Immature natural killer cell (primary cell): ENCODE measurements at regions not wholly inside any gene's neighbourhood (a gene's known extent, or its start where the extent isn't known, plus 50 kb on each side); places are given as distances from the start of the nearest gene placed in this dataset.

Experiments
- DNase-seq, 3 donors: peaks; one replicate each; pipeline ENCODE4 v3.0.0; 2022; ENCODE audit warnings: mixed read lengths in 1 of 3
- H3K27ac Mint-ChIP-seq, 6 donors: one replicate each; pipeline ENCODE4 v1.8.0; 2020; ENCODE audit warnings: mixed read lengths in 6 of 6, mild to moderate bottlenecking in 5 of 6, inconsistent platforms in 4 of 6, moderate library complexity in 3 of 6
- H3K27me3 Mint-ChIP-seq, 3 donors: one replicate each; pipeline ENCODE4 v1.8.0; 2020 to 2021; ENCODE audit warnings: low read depth in 3 of 3, mild to moderate bottlenecking in 3 of 3, mixed read lengths in 3 of 3, moderate library complexity in 3 of 3, inconsistent platforms in 1 of 3
- H3K36me3 Mint-ChIP-seq, 3 donors: one replicate each; pipeline ENCODE4 v1.8.0; 2020; ENCODE audit warnings: mixed read lengths in 3 of 3, inconsistent platforms in 2 of 3, mild to moderate bottlenecking in 2 of 3
- H3K4me1 Mint-ChIP-seq, 2 donors: one replicate each; pipeline ENCODE4 v1.8.0; 2020; ENCODE audit warnings: inconsistent platforms in 2 of 2, mild to moderate bottlenecking in 2 of 2, mixed read lengths in 2 of 2, moderate library complexity in 1 of 2
- H3K4me3 Mint-ChIP-seq, 5 donors: one replicate each; pipeline ENCODE4 v1.8.0; 2020; ENCODE audit warnings: mild to moderate bottlenecking in 5 of 5, mixed read lengths in 5 of 5, inconsistent platforms in 3 of 5, moderate library complexity in 3 of 5
- H3K9me3 Mint-ChIP-seq, 6 donors: one replicate each; pipeline ENCODE4 v1.8.0; 2020; ENCODE audit warnings: mild to moderate bottlenecking in 6 of 6, mixed read lengths in 6 of 6, inconsistent platforms in 4 of 6, moderate library complexity in 3 of 6

- DNase-seq = no peak
- no peaks in the 10 kb centered on the region for H3K4me1 Mint-ChIP-seq
- no peaks in the 10 kb centered on the region for H3K36me3 Mint-ChIP-seq
- H3K9me3 Mint-ChIP-seq = peaks cover 0 to 3% (median 0%) of the 10 kb centered on the region in 6 donors
- H3K27ac Mint-ChIP-seq = no peak overlapping the region
- H3K27me3 Mint-ChIP-seq = no peaks in the 10 kb centered on the region
- H3K4me3 Mint-ChIP-seq = no peak overlapping the region
Measured at GRCh38 chr18:56377231-56377630, 261.2 kb downstream of the TXNL1 start.

GRCh38 chr18:56374007-56374655 lies 264.3 kb downstream of the TXNL1 start:
- Mint-ChIP-seq H3K27ac (no peak overlapping the region), H3K4me3 (no peak overlapping the region), H3K27me3 (no peaks in the 10 kb centered on the region), H3K36me3 (no peaks in the 10 kb centered on the region), H3K9me3 (peaks cover 0 to under 1% (median 0%) of the 10 kb centered on the region in 6 donors), H3K4me1 (no peaks in the 10 kb centered on the region)
- DNase-seq = no peak

GRCh38 chr18:56373601-56374000 lies 264.8 kb downstream of the TXNL1 start:
- Mint-ChIP-seq H3K27ac (no peak overlapping the region), H3K36me3 (no peaks in the 10 kb centered on the region), H3K4me1 (no peaks in the 10 kb centered on the region), H3K4me3 (no peak overlapping the region), H3K27me3 (peaks cover 0 to 2% (median 0%) of the 10 kb centered on the region in 3 donors), H3K9me3 (peaks cover 0 to 5% (median 0%) of the 10 kb centered on the region in 6 donors)
- no peak for DNase-seq

GRCh38 chr18:56368066-56368465 lies 270.3 kb downstream of the TXNL1 start:
- no peak overlapping the region for H3K4me3 Mint-ChIP-seq
- peaks cover 0 to 10% (median 0%) of the 10 kb centered on the region in 6 donors for H3K9me3 Mint-ChIP-seq
- no peak overlapping the region for H3K27ac Mint-ChIP-seq
- no peaks in the 10 kb centered on the region for H3K4me1 Mint-ChIP-seq
- no peaks in the 10 kb centered on the region for H3K36me3 Mint-ChIP-seq
- no peak for DNase-seq
- peaks cover 0 to 2% (median 0%) of the 10 kb centered on the region in 3 donors for H3K27me3 Mint-ChIP-seq

GRCh38 chr18:56358608-56359280 lies 279.6 kb downstream of the TXNL1 start:
- peaks cover 4 to 24% (median 9%) of the 10 kb centered on the region in 6 donors for H3K9me3 Mint-ChIP-seq
- H3K36me3 Mint-ChIP-seq = peaks cover 0 to 5% (median 0%) of the 10 kb centered on the region in 3 donors
- no peak for DNase-seq
- H3K4me1 Mint-ChIP-seq = no peaks in the 10 kb centered on the region
- no peak overlapping the region for H3K4me3 Mint-ChIP-seq
- peaks cover 0 to 3% (median 0%) of the 10 kb centered on the region in 3 donors for H3K27me3 Mint-ChIP-seq
- H3K27ac Mint-ChIP-seq = no peak overlapping the region

- H3K27me3 Mint-ChIP-seq = peaks cover 0 to 3% (median 0%) of the 10 kb centered on the region in 3 donors
- H3K4me1 Mint-ChIP-seq = no peaks in the 10 kb centered on the region
- no peak overlapping the region for H3K27ac Mint-ChIP-seq
- DNase-seq = no peak
- H3K4me3 Mint-ChIP-seq = no peak overlapping the region
- no peaks in the 10 kb centered on the region for H3K36me3 Mint-ChIP-seq
- peaks cover 0 to 18% (median 3%) of the 10 kb centered on the region in 6 donors for H3K9me3 Mint-ChIP-seq
Measured at GRCh38 chr18:56353663-56354260, 284.6 kb downstream of the TXNL1 start.

GRCh38 chr18:56351911-56352500 lies 286.4 kb downstream of the TXNL1 start:
- Mint-ChIP-seq H3K27me3 (peaks cover 0 to 3% (median 0%) of the 10 kb centered on the region in 3 donors), H3K9me3 (peaks cover 0 to 18% (median 3%) of the 10 kb centered on the region in 6 donors), H3K36me3 (no peaks in the 10 kb centered on the region), H3K27ac (no peak overlapping the region), H3K4me3 (no peak overlapping the region), H3K4me1 (no peaks in the 10 kb centered on the region)
- no peak for DNase-seq

- Mint-ChIP-seq H3K4me3 (no peak overlapping the region), H3K9me3 (peaks cover 0 to 6% (median 0%) of the 10 kb centered on the region in 6 donors), H3K27ac (no peak overlapping the region), H3K36me3 (no peaks in the 10 kb centered on the region), H3K4me1 (no peaks in the 10 kb centered on the region), H3K27me3 (no peaks in the 10 kb centered on the region)
- no peak for DNase-seq
Measured at GRCh38 chr18:56337507-56337906, 300.9 kb downstream of the TXNL1 start.

GRCh38 chr18:56333839-56334238 lies 304.6 kb downstream of the TXNL1 start:
- no peak for DNase-seq
- no peak overlapping the region for H3K4me3 Mint-ChIP-seq
- no peaks in the 10 kb centered on the region for H3K36me3 Mint-ChIP-seq
- H3K4me1 Mint-ChIP-seq = no peaks in the 10 kb centered on the region
- H3K9me3 Mint-ChIP-seq = peaks cover 0 to 2% (median 0%) of the 10 kb centered on the region in 6 donors
- H3K27ac Mint-ChIP-seq = no peak overlapping the region
- peaks cover 0 to 2% (median 0%) of the 10 kb centered on the region in 3 donors for H3K27me3 Mint-ChIP-seq

GRCh38 chr18:56333146-56333545 lies 305.2 kb downstream of the TXNL1 start:
- H3K4me1 Mint-ChIP-seq = no peaks in the 10 kb centered on the region
- H3K9me3 Mint-ChIP-seq = peaks cover 0 to 2% (median 0%) of the 10 kb centered on the region in 6 donors
- H3K36me3 Mint-ChIP-seq = no peaks in the 10 kb centered on the region
- peaks cover 0 to 2% (median 0%) of the 10 kb centered on the region in 3 donors for H3K27me3 Mint-ChIP-seq
- H3K27ac Mint-ChIP-seq = no peak overlapping the region
- H3K4me3 Mint-ChIP-seq = no peak overlapping the region
- no peak for DNase-seq

- H3K27ac Mint-ChIP-seq = no peak overlapping the region
- H3K4me1 Mint-ChIP-seq = no peaks in the 10 kb centered on the region
- peaks cover 0 to 2% (median 0%) of the 10 kb centered on the region in 6 donors for H3K9me3 Mint-ChIP-seq
- no peak overlapping the region for H3K4me3 Mint-ChIP-seq
- H3K36me3 Mint-ChIP-seq = no peaks in the 10 kb centered on the region
- no peak for DNase-seq
- H3K27me3 Mint-ChIP-seq = peaks cover 0 to 2% (median 0%) of the 10 kb centered on the region in 3 donors
Measured at GRCh38 chr18:56332371-56332770, 306.0 kb downstream of the TXNL1 start.

- H3K27ac Mint-ChIP-seq = no peak overlapping the region
- H3K9me3 Mint-ChIP-seq = peaks cover 0 to 2% (median 0%) of the 10 kb centered on the region in 6 donors
- no peaks in the 10 kb centered on the region for H3K36me3 Mint-ChIP-seq
- no peak overlapping the region for H3K4me3 Mint-ChIP-seq
- no peak for DNase-seq
- no peaks in the 10 kb centered on the region for H3K4me1 Mint-ChIP-seq
- peaks cover 0 to 2% (median 0%) of the 10 kb centered on the region in 3 donors for H3K27me3 Mint-ChIP-seq
Measured at GRCh38 chr18:56330366-56331110, 307.9 kb downstream of the TXNL1 start.

GRCh38 chr18:56329536-56329935 lies 308.9 kb downstream of the TXNL1 start:
- no peak overlapping the region for H3K27ac Mint-ChIP-seq
- H3K36me3 Mint-ChIP-seq = no peaks in the 10 kb centered on the region
- peaks cover 0 to 2% (median 0%) of the 10 kb centered on the region in 6 donors for H3K9me3 Mint-ChIP-seq
- no peak overlapping the region for H3K4me3 Mint-ChIP-seq
- DNase-seq = no peak
- H3K27me3 Mint-ChIP-seq = peaks cover 0 to 2% (median 0%) of the 10 kb centered on the region in 3 donors
- H3K4me1 Mint-ChIP-seq = no peaks in the 10 kb centered on the region
